ENCODE measurements at regions not wholly inside any gene's neighbourhood (a gene's known extent, or its start where the extent isn't known, plus 50 kb on each side); places are given as distances from the start of the nearest gene placed in this dataset.

DNA sequence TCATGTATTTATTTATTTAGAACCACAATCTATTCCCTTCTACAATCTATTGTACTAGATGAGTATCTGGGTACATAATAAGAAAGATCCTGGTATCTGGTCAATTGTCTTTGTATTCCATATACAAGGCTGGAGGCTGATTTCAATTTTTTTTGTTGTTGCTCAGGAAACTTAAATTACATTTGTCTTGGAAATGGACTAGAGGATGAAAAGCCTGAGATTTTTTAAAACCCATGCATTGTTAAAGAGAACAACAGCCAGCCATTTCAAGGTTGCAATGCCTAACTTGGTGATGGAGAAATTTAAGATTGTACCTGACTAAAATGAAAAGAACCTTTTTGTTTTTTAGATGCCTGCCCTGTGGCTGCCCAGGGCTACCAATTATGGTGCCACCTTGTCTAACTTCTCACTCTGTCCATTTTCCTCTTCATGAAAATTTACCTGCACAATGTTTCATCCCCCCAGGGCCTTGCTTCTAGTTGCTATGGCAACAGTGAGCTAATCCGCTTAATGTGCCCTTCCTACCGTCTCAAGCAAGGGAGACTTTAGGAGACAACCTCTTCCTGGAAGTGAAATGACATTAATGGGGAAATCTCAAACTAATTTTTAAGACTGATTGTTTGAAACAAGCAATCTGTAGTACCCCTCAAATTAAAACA lies 203.7 kb upstream of the PHYHIPL start:
- Histone ChIP-seq H3K36me3 (ENCODE audit: control insufficient read depth, insufficient read depth, low read length) (no peaks in the 10 kb centered on the region), H3K4me3 (replicated peaks; ENCODE audit: low read depth, low read length) (no peak overlapping the region), H3K27me3 (replicated peaks; ENCODE audit: control insufficient read depth, insufficient read depth, low read length) (no peaks in the 10 kb centered on the region; the same call in 1 of the 2 replicates)
- TF ChIP-seq, protein P1, sequence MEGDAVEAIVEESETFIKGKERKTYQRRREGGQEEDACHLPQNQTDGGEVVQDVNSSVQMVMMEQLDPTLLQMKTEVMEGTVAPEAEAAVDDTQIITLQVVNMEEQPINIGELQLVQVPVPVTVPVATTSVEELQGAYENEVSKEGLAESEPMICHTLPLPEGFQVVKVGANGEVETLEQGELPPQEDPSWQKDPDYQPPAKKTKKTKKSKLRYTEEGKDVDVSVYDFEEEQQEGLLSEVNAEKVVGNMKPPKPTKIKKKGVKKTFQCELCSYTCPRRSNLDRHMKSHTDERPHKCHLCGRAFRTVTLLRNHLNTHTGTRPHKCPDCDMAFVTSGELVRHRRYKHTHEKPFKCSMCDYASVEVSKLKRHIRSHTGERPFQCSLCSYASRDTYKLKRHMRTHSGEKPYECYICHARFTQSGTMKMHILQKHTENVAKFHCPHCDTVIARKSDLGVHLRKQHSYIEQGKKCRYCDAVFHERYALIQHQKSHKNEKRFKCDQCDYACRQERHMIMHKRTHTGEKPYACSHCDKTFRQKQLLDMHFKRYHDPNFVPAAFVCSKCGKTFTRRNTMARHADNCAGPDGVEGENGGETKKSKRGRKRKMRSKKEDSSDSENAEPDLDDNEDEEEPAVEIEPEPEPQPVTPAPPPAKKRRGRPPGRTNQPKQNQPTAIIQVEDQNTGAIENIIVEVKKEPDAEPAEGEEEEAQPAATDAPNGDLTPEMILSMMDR (IDR thresholded peaks at IDR 0.05; ENCODE audit: insufficient read depth, low read length, poor library complexity, severe bottlenecking), result no peak
- no peak for DNase-seq (ENCODE audit: extremely low read depth, insufficient read length)

DNA sequence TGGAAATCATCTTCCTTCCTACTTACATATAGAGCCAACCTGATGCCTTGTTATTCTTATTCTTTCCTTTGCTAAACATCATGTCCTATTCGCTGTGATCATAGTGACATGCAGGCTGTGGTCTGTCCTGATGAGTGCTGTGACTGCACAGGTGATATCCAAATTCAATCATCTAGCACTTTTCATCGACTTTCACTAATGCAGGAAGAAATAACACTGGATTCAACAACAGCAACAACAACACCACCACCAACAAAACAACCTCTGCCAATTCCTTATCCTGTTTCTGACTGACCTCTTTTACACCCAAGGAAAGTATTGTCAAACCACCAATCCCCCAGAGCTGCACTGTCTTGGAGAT lies 203.2 kb upstream of the PHYHIPL start:
- no peak for DNase-seq (ENCODE audit: extremely low read depth, insufficient read length)
- no peaks in the 10 kb centered on the region for H3K36me3 ChIP-seq (ENCODE audit: control insufficient read depth, insufficient read depth, low read length)
- TF ChIP-seq, protein P1 (IDR thresholded peaks at IDR 0.05; ENCODE audit: insufficient read depth, low read length, poor library complexity, severe bottlenecking), result no peak
- no peaks in the 10 kb centered on the region for H3K27me3 ChIP-seq (replicated peaks; ENCODE audit: control insufficient read depth, insufficient read depth, low read length)
- H3K4me3 ChIP-seq (replicated peaks; ENCODE audit: low read depth, low read length), result no peak overlapping the region

GRCh38 chr10:58976254-58976653 lies 200.2 kb upstream of the PHYHIPL start:
- H3K36me3 ChIP-seq (ENCODE audit: control insufficient read depth, insufficient read depth, low read length), result no peaks in the 10 kb centered on the region
- no peak for DNase-seq (ENCODE audit: extremely low read depth, insufficient read length)
- TF ChIP-seq, protein P1 (IDR thresholded peaks at IDR 0.05; ENCODE audit: insufficient read depth, low read length, poor library complexity, severe bottlenecking), result no peak
- no peak overlapping the region for H3K4me3 ChIP-seq (replicated peaks; ENCODE audit: low read depth, low read length)
- H3K27me3 ChIP-seq (replicated peaks; ENCODE audit: control insufficient read depth, insufficient read depth, low read length), result no peaks in the 10 kb centered on the region

GRCh38 chr10:58979711-58980110 lies 196.7 kb upstream of the PHYHIPL start:
- H3K27me3 ChIP-seq (replicated peaks; ENCODE audit: control insufficient read depth, insufficient read depth, low read length), result no peaks in the 10 kb centered on the region
- no peak overlapping the region for H3K4me3 ChIP-seq (replicated peaks; ENCODE audit: low read depth, low read length)
- TF ChIP-seq, protein P1 (IDR thresholded peaks at IDR 0.05; ENCODE audit: insufficient read depth, low read length, poor library complexity, severe bottlenecking), result no peak
- no peak for DNase-seq (ENCODE audit: extremely low read depth, insufficient read length)
- H3K36me3 ChIP-seq (ENCODE audit: control insufficient read depth, insufficient read depth, low read length), result no peaks in the 10 kb centered on the region

DNA sequence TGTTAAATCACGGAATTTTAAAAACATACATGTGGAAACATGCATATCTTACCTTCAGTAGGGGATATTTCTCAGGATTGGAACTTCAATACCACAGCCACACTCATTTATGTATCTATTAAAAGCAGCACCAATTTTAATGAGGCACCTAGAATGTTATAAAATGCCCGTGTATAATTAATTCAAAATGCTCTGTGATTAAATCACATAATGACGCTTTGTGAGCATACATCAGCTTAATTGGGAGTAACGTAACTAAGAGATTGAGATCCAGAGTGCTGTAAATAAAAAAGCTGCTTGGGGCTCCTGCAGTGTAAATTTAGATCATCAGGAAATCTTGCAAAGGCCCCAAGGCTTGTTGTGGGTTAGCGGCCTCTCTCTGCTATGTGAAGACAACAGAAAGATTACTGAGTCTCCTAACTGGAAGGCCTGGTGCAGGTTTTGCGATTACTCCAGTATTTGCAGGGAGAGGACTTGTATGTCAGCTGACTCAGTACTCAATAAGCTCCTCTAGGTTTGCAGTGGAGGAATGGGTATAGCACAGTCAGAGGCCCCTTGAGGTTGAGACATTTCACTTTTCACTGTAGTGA lies 195.5 kb upstream of the PHYHIPL start:
- Histone ChIP-seq H3K4me3 (replicated peaks; ENCODE audit: low read depth, low read length) (no peak overlapping the region), H3K36me3 (ENCODE audit: control insufficient read depth, insufficient read depth, low read length) (no peaks in the 10 kb centered on the region), H3K27me3 (replicated peaks; ENCODE audit: control insufficient read depth, insufficient read depth, low read length) (no peaks in the 10 kb centered on the region)
- DNase-seq (ENCODE audit: extremely low read depth, insufficient read length), result no peak
- TF ChIP-seq, protein P1 (IDR thresholded peaks at IDR 0.05; ENCODE audit: insufficient read depth, low read length, poor library complexity, severe bottlenecking), result no peak

Measured in GM06990 (cell line).